ENCODE measurements at regions not wholly inside any gene's neighbourhood (a gene's known extent, or its start where the extent isn't known, plus 50 kb on each side); places are given as distances from the start of the nearest gene placed in this dataset.

GRCh38 chr18:75116809-75117208, 92.1 kb downstream of the PTGR3 start:
- ChIA-PET POLR2A (no interaction called here), RAD21 (ENCODE audit: low non-redundant PET in 1 of 2, low total read pairs in 2 of 2, uncharacterized antibody in 2 of 2, unreplicated experiment in 2 of 2) (no interaction called here), CTCF (no interaction called here)
- DNase-seq (ENCODE audit: low read depth, low spot score) (no peak), ATAC-seq (no peak)
- intact Hi-C loops (cut with micrococcal nuclease), result no loop called here
- BruUV-seq (replicated peaks), result no TSS peak
- TF ChIP-seq ZFX (IDR thresholded peaks at IDR 0.05) (no peak), CBX3 (IDR thresholded peaks at IDR 0.05; ENCODE audit: low read depth) (no peak), POLR2AphosphoS5 (IDR thresholded peaks at IDR 0.05; ENCODE audit: low read depth, low read length) (no peak), REST (IDR thresholded peaks at IDR 0.05; ENCODE audit: low read depth) (no peak), ELF1 (IDR thresholded peaks at IDR 0.05; ENCODE audit: borderline replicate concordance, low read depth) (no peak), ATF3 (IDR thresholded peaks at IDR 0.05) (no peak), CEBPB (IDR thresholded peaks at IDR 0.05; ENCODE audit: low read depth) (no peak), ZBTB33 (IDR thresholded peaks at IDR 0.05; ENCODE audit: extremely low read depth, insufficient replicate concordance, low read length) (no peak), EGR1 (IDR thresholded peaks at IDR 0.05; ENCODE audit: low read depth) (no peak)
- no peaks in the 10 kb centered on the region for H3K36me3 ChIP-seq (ENCODE audit: control insufficient read depth in 1 of 2, insufficient read depth in 2 of 2, low read length in 2 of 2)
- no peaks in the 10 kb centered on the region for H3K9me2 ChIP-seq (ENCODE audit: insufficient read depth)
- no peaks in the 10 kb centered on the region for H4K20me1 ChIP-seq (ENCODE audit: insufficient read depth)
- no peaks in the 10 kb centered on the region for H3K9me3 ChIP-seq (ENCODE audit: control insufficient read depth in 1 of 2, insufficient read depth in 1 of 2, low read depth in 1 of 2, low read length in 2 of 2)
- H3K9ac ChIP-seq (ENCODE audit: low read length), result no peak overlapping the region
- H3K4me3 ChIP-seq (replicated peaks in 1 of 2; ENCODE audit: low read depth in 1 of 2, low read length in 2 of 2), result no peak overlapping the region
- no peak overlapping the region for H3K4me2 ChIP-seq (ENCODE audit: low read length)
- H3K79me2 ChIP-seq (ENCODE audit: insufficient read depth, low read length), result no peaks in the 10 kb centered on the region
- no peak overlapping the region for H3K27ac ChIP-seq (ENCODE audit: low read depth, low read length)
- H3K27me3 ChIP-seq (ENCODE audit: insufficient read depth, low read length), result no peaks in the 10 kb centered on the region
- no peak overlapping the region for H2AFZ ChIP-seq (ENCODE audit: low read depth, low read length, poor library complexity, severe bottlenecking)
- peaks cover 0 to under 1% of the 10 kb centered on the region in 2 experiments; a peak in 1 of 4 replicates for H3K4me1 ChIP-seq (ENCODE audit: control insufficient read depth in 1 of 2, insufficient read depth in 2 of 2, low read length in 2 of 2)
